ENCODE measurements at regions not wholly inside any gene's neighbourhood (a gene's known extent, or its start where the extent isn't known, plus 50 kb on each side); places are given as distances from the start of the nearest gene placed in this dataset.

DNA sequence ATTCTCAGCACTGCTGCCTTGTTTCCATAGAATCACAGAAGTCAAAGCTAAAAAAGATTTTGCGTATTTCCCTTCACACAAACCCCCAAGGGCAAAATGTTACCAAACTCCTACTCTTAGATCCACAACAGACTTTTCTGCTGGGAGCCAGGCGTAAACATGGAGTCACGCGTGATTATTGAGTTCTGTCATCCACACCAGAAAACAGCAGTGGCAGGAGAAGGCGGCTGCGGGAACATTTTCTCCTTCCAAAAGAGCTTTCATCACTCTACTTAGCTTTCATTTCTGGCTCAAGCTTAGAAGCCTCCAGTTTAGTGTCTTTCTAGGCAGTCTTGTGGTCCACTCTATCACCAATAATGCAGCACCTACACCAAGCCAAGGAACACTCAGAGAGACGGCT lies 712.9 kb upstream of the NRP1 start:
- TF ChIP-seq CTCF (conservative IDR thresholded peaks at IDR 0.05 in 1 of 2, IDR thresholded peaks at IDR 0.05 in 1 of 2; ENCODE audit: low read depth in 1 of 2, low read length in 2 of 2) = no peak
- TF ChIP-seq EZH2 (IDR thresholded peaks at IDR 0.05; ENCODE audit: low read length, missing control alignments) = no peak
